Ascending aorta (tissue), 2 donors: ENCODE measurements at regions not wholly inside any gene's neighbourhood (a gene's known extent, or its start where the extent isn't known, plus 50 kb on each side); places are given as distances from the start of the nearest gene placed in this dataset.

Experiments used
- DNase-seq, 2 donors: peaks; one replicate each; pipeline ENCODE4 v3.0.0-alpha.2; 2019; ENCODE audit warnings: low spot score in 2 of 2
- H3K27ac ChIP-seq, 2 donors: fragments of 200-600 bp; sonication (generic); one replicate each; pipeline ENCODE4 v1.5.1; 2016 to 2017; ENCODE audit warnings: mild to moderate bottlenecking in 1 of 2
- H3K27me3 ChIP-seq: fragments of 200-600 bp; sonication (generic); one replicate; pipeline ENCODE4 v1.5.1; 2017
- H3K36me3 ChIP-seq, 2 donors: fragments of 200-600 bp; sonication (generic); one replicate each; pipeline ENCODE4 v1.5.1; 2016
- H3K4me1 ChIP-seq, 2 donors: fragments of 200-600 bp; sonication (generic); one replicate each; pipeline ENCODE4 v1.5.1; 2016 to 2017; ENCODE audit warnings: mild to moderate bottlenecking in 1 of 2
- H3K4me3 ChIP-seq, 2 donors: fragments of 200-600 bp; sonication (generic); one replicate each; pipeline ENCODE4 v1.5.1; 2016 to 2017; ENCODE audit warnings: mild to moderate bottlenecking in 1 of 2
- H3K9me3 ChIP-seq, 2 donors: fragments of 200-600 bp; sonication (generic); one replicate each; pipeline ENCODE4 v1.5.1; 2016
- CTCF ChIP-seq, 3 experiments: fragments of 200-600 bp in 2 of 3; fragments of 450-650 bp in 1 of 3; sonication (generic) in 2 of 3; IDR thresholded peaks; one replicate each; pipeline ENCODE4 v1.5.1; 2016 to 2019; ENCODE audit warnings: antibody characterized with exemption in 3 of 3, mild to moderate bottlenecking in 1 of 3, moderate library complexity in 1 of 3
- intact Hi-C: fragments of 100-400 bp; cut with DNase I; formaldehyde crosslinking; loops from one replicate; pipeline ENCODE4 v1.15.1; 2023

- no peak for TF ChIP-seq CTCF (IDR thresholded peaks at IDR 0.05)
- no peaks in the 10 kb centered on the region for H3K9me3 ChIP-seq
- H3K27ac ChIP-seq = no peak overlapping the region
- H3K27me3 ChIP-seq = no peaks in the 10 kb centered on the region
- no peak overlapping the region for H3K4me3 ChIP-seq
- intact Hi-C loops = no loop called here
- no peaks in the 10 kb centered on the region for H3K36me3 ChIP-seq
- DNase-seq = no peak
- no peaks in the 10 kb centered on the region for H3K4me1 ChIP-seq
Measured at GRCh38 chr13:64675255-64675892, 2554.8 kb downstream of the PCDH9 start.

DNA sequence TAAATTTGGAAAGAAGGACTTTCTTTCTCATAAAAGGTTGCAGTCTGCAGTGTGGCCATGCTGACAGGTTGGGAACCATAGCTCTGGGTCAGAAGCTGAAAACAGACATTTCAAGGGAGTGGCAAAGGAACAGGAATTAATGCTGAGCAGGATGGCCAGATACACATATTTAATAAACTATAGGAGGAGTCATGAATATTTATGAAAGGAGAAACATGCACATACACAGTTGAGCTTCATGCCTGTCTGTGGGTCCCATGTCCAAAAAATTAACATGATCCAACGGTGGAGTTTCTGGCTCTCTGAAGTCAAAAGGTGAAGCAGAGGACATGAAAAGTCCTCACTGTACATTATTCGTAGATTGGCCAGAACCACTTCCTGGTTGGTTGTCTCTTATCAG is 2556.0 kb downstream of the PCDH9 start:
- Histone ChIP-seq H3K9me3 (no peaks in the 10 kb centered on the region), H3K4me3 (no peak overlapping the region), H3K4me1 (no peaks in the 10 kb centered on the region), H3K27ac (no peak overlapping the region), H3K27me3 (no peaks in the 10 kb centered on the region), H3K36me3 (no peaks in the 10 kb centered on the region)
- DNase-seq = no peak
- TF ChIP-seq CTCF (IDR thresholded peaks at IDR 0.05) = no peak
- intact Hi-C loops = no loop called here

- Histone ChIP-seq H3K9me3 (no peaks in the 10 kb centered on the region), H3K4me1 (no peaks in the 10 kb centered on the region), H3K27ac (no peak overlapping the region), H3K4me3 (no peak overlapping the region), H3K27me3 (no peaks in the 10 kb centered on the region), H3K36me3 (no peaks in the 10 kb centered on the region)
- intact Hi-C loops = no loop called here
- DNase-seq = no peak
- TF ChIP-seq CTCF (IDR thresholded peaks at IDR 0.05) = no peak
Measured at GRCh38 chr13:64672751-64673150, 2557.4 kb downstream of the PCDH9 start.

DNA sequence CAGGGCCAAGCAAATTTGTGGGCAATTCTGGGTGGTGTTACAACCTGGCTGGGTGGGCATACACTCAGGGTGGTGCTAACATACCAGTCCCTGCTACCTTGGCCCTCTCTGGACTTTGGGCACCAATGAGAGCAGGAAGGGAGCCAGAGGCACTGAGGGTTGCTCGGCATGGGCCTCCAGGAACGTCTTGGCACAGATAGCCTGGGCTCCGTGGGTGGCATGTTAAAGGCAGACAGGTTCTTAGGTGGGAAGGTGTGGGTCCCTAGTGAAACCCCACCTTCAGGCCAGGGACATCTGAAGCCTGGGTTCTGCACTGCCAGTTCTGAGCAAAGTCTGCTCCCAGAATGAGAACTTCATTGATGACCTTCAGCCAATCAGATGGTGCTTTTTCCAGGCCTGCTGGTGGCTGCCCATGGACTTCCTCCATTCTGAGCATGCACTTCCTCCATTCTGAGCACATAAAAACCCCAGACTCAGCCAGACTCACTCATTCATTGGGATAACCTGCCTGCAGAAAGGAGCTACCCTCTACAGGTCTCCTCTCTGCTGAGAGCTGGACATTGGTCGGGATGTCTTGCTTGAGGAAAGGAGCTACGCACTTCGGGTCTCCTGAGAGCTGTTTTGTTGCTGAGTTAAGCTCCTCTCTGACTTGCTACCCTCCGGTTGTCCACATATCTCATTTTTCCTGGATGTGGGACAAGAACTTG is 2567.1 kb downstream of the PCDH9 start:
- Histone ChIP-seq H3K4me3 (no peak overlapping the region), H3K9me3 (no peaks in the 10 kb centered on the region), H3K4me1 (no peaks in the 10 kb centered on the region), H3K27me3 (no peaks in the 10 kb centered on the region), H3K27ac (no peak overlapping the region), H3K36me3 (no peaks in the 10 kb centered on the region)
- no peak for TF ChIP-seq CTCF (IDR thresholded peaks at IDR 0.05)
- intact Hi-C loops = no loop called here
- no peak for DNase-seq

DNA sequence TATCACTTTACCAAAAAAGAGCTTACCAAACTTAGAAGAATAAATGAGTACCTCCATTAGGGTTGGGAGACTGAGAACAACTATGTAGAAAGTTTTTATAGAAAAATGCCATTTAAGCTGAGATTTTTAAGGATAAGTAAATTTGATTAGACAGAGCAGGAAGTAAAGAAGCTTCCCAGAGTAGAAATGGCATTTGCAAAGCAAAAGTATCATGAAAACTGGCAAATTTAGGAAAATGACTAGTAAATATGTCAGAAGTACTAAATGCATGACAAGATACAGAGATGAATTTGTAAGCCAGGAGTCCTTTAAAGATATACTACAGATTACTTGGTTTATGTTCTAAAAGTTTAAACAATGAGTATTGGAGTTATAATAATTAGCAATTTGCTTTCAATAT is 2581.8 kb downstream of the PCDH9 start:
- intact Hi-C loops = no loop called here
- no peaks in the 10 kb centered on the region for H3K9me3 ChIP-seq
- no peaks in the 10 kb centered on the region for H3K4me1 ChIP-seq
- TF ChIP-seq CTCF (IDR thresholded peaks at IDR 0.05) = no peak
- DNase-seq = no peak
- H3K27ac ChIP-seq = no peak overlapping the region
- no peak overlapping the region for H3K4me3 ChIP-seq
- H3K36me3 ChIP-seq = no peaks in the 10 kb centered on the region
- no peaks in the 10 kb centered on the region for H3K27me3 ChIP-seq
